B cell (primary cell): ENCODE measurements at regions not wholly inside any gene's neighbourhood (a gene's known extent, or its start where the extent isn't known, plus 50 kb on each side); places are given as distances from the start of the nearest gene placed in this dataset.

Experiments used
- ATAC-seq: fragments of 200-7000 bp; cut with Tn5 transposase; one replicate; pipeline ENCODE4 v1.10.0; 2021; ENCODE audit warnings: low read depth, mild to moderate bottlenecking, moderate number of reproducible peaks, moderate library complexity
- CTCF ChIA-PET: fragments of 350-600 bp; sonication (Branson Sonifier 250); formaldehyde crosslinking; loops from one replicate; lab custom pipeline; 2021; ENCODE audit warnings: antibody characterized with exemption, inconsistent platforms; lab: Charles Lee
- POLR2A ChIA-PET: fragments of 350-600 bp; sonication (Branson Sonifier 250); formaldehyde crosslinking; loops from one replicate; lab custom pipeline; 2021; ENCODE audit warnings: antibody characterized with exemption; lab: Charles Lee
- DNase-seq: peaks from one replicate; pipeline ENCODE4 v3.0.0; 2013
- H2AFZ ChIP-seq: 2 replicates; pipeline ENCODE4 v1.6.1; 2012; ENCODE audit warnings: mild to moderate bottlenecking, low read depth, low read length; ENCODE audit not compliant: insufficient read depth, poor library complexity, severe bottlenecking
- H3K27ac ChIP-seq, 2 donors: 1 replicate in 1 of 2; 2 replicates in 1 of 2; pipeline ENCODE4 v1.5.1; 2012 to 2013; ENCODE audit warnings: low read length in 2 of 2, mild to moderate bottlenecking in 2 of 2, moderate library complexity in 1 of 2
- H3K27me3 ChIP-seq, 4 experiments: fragments of 200-600 bp in 1 of 4; sonication (generic) in 1 of 4; replicated peaks in 1 of 4; 1 replicate in 2 of 4; 2 replicates in 2 of 4; pipeline versions ENCODE4 v1.6.1 to v1.7.0; 2013 to 2016; ENCODE audit warnings: low read length in 3 of 4, mild to moderate bottlenecking in 2 of 4, mixed read lengths in 1 of 4, moderate library complexity in 1 of 4; ENCODE audit not compliant: insufficient read depth in 4 of 4, control insufficient read depth in 3 of 4; ENCODE audit errors: control extremely low read depth in 1 of 4
- H3K36me3 ChIP-seq, 2 experiments: replicated peaks in 1 of 2; 1 replicate in 1 of 2; 2 replicates in 1 of 2; pipeline versions ENCODE4 v1.6.1 to v1.7.1; 2013; ENCODE audit warnings: low read length in 1 of 2; ENCODE audit not compliant: insufficient read depth in 2 of 2, control insufficient read depth in 1 of 2; ENCODE audit errors: control extremely low read depth in 1 of 2, extremely low read depth in 1 of 2
- H3K4me1 ChIP-seq, 2 donors: fragments of 200-600 bp in 1 of 2; sonication (generic) in 1 of 2; 1 replicate in 1 of 2; 2 replicates in 1 of 2; pipeline versions ENCODE4 v1.5.1 to v1.6.1; 2013 to 2017; ENCODE audit warnings: low read length in 2 of 2; ENCODE audit not compliant: control insufficient read depth in 2 of 2, insufficient read depth in 2 of 2
- H3K4me2 ChIP-seq: replicated peaks from 2 replicates; pipeline ENCODE3; 2012; ENCODE audit warnings: mild to moderate bottlenecking, low read depth, low read length; ENCODE audit not compliant: poor library complexity, severe bottlenecking
- H3K4me3 ChIP-seq, 5 experiments: fragments of 200-600 bp in 1 of 5; sonication (generic) in 1 of 5; 1 replicate in 3 of 5; 2 replicates in 2 of 5; pipeline versions ENCODE4 v1.5.1 to v1.7.0; 2011 to 2016; ENCODE audit warnings: low read length in 4 of 5, mild to moderate bottlenecking in 4 of 5, low read depth in 2 of 5, control low read depth in 1 of 5, moderate library complexity in 1 of 5; ENCODE audit not compliant: insufficient read depth in 1 of 5; ENCODE audit errors: control extremely low read depth in 1 of 5, extremely low read depth in 1 of 5
- H3K79me2 ChIP-seq: fragments of 200-600 bp; sonication (generic); one replicate; pipeline ENCODE4 v1.6.0; 2016; ENCODE audit warnings: low read length; ENCODE audit not compliant: control insufficient read depth, insufficient read depth
- H3K9ac ChIP-seq: fragments of 200-600 bp; sonication (generic); 2 replicates; pipeline ENCODE4 v1.6.1; 2017; ENCODE audit warnings: mild to moderate bottlenecking, low read length, moderate library complexity
- H3K9me3 ChIP-seq, 3 donors: one replicate each; pipeline versions ENCODE4 v1.6.1 to v1.7.1; 2013; ENCODE audit warnings: low read length in 2 of 3; ENCODE audit not compliant: control insufficient read depth in 2 of 3, insufficient read depth in 1 of 3; ENCODE audit errors: control extremely low read depth in 1 of 3
- H4K20me1 ChIP-seq: 2 replicates; pipeline ENCODE4 v1.6.0; 2012; ENCODE audit warnings: mild to moderate bottlenecking, low read length; ENCODE audit not compliant: insufficient read depth, control insufficient read depth, poor library complexity, severe bottlenecking
- H3K27ac Mint-ChIP-seq: one replicate; pipeline ENCODE4 v1.8.0; 2021; ENCODE audit warnings: mixed read lengths
- H3K27me3 Mint-ChIP-seq: one replicate; pipeline ENCODE4 v1.8.0; 2021; ENCODE audit warnings: mixed read lengths
- H3K4me1 Mint-ChIP-seq: one replicate; pipeline ENCODE4 v1.8.0; 2021; ENCODE audit warnings: mixed read lengths
- H3K4me3 Mint-ChIP-seq: one replicate; pipeline ENCODE4 v1.8.0; 2021; ENCODE audit warnings: mixed read lengths
- H3K9me3 Mint-ChIP-seq: one replicate; pipeline ENCODE4 v1.8.0; 2022; ENCODE audit warnings: mixed read lengths; ENCODE audit not compliant: insufficient read depth
- EZH2 ChIP-seq: IDR thresholded peaks from 2 replicates; pipeline ENCODE4 v1.6.1; 2012; ENCODE audit warnings: borderline replicate concordance, low read depth, mild to moderate bottlenecking, moderate library complexity, low read length; ENCODE audit not compliant: insufficient read depth, poor library complexity, severe bottlenecking
- WGBS: methylation state at CpG from one replicate; pipeline ENCODE4 v1.1.5; 2013; ENCODE audit warnings: missing lambda C conversion rate; ENCODE audit not compliant: insufficient coverage; 5-methylcytosine and 5-hydroxymethylcytosine counted together
- intact Hi-C: fragments of 100-400 bp; cut with micrococcal nuclease; formaldehyde crosslinking; loops from one replicate; pipeline ENCODE4 v1.10.0; 2022
- TF ChIP-seq, protein P1 (sequence below): fragments of 200-600 bp; IDR thresholded peaks from one replicate; pipeline ENCODE4 v1.8.0; 2022; ENCODE audit warnings: antibody characterized with exemption, mild to moderate bottlenecking

DNA sequence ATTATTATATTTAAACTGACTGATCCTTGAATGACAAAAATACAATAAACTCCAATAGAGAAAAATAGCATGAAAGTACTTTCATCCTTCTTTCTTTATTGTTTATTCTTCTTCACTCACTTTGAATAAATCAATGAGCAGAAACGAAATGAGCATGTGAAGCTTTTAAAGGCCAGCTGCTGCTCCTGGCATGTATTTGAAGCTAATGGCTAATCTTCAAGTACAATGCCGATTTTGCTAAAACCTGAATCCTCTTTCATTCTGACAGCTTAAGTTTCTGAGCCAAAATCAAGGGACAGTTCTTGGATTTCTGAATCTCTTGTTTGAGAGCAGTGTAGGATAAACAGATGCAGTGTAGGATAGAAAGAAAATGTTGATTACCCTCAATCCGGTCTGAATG lies 237.3 kb downstream of the CDH10 start:
- intact Hi-C loops = no loop called here
- no peak overlapping the region for H3K9ac ChIP-seq
- TF ChIP-seq EZH2 = no peak
- TF ChIP-seq, protein P1, sequence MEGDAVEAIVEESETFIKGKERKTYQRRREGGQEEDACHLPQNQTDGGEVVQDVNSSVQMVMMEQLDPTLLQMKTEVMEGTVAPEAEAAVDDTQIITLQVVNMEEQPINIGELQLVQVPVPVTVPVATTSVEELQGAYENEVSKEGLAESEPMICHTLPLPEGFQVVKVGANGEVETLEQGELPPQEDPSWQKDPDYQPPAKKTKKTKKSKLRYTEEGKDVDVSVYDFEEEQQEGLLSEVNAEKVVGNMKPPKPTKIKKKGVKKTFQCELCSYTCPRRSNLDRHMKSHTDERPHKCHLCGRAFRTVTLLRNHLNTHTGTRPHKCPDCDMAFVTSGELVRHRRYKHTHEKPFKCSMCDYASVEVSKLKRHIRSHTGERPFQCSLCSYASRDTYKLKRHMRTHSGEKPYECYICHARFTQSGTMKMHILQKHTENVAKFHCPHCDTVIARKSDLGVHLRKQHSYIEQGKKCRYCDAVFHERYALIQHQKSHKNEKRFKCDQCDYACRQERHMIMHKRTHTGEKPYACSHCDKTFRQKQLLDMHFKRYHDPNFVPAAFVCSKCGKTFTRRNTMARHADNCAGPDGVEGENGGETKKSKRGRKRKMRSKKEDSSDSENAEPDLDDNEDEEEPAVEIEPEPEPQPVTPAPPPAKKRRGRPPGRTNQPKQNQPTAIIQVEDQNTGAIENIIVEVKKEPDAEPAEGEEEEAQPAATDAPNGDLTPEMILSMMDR = no peak
- Mint-ChIP-seq H3K4me3 (no peak overlapping the region), H3K27me3 (no peaks in the 10 kb centered on the region), H3K27ac (no peak overlapping the region), H3K9me3 (no peaks in the 10 kb centered on the region), H3K4me1 (no peaks in the 10 kb centered on the region)
- H3K4me1 ChIP-seq = no peaks in the 10 kb centered on the region
- H3K27ac ChIP-seq = no peak overlapping the region
- no peak for ATAC-seq
- POLR2A ChIA-PET = no interaction called here
- H2AFZ ChIP-seq = no peak overlapping the region
- H3K27me3 ChIP-seq = no peaks in the 10 kb centered on the region
- H3K4me3 ChIP-seq = no peak overlapping the region
- peaks cover 0 to 2% (median 0%) of the 10 kb centered on the region in 3 donors for H3K9me3 ChIP-seq
- no peaks in the 10 kb centered on the region for H4K20me1 ChIP-seq
- CTCF ChIA-PET = no interaction called here
- no peaks in the 10 kb centered on the region for H3K79me2 ChIP-seq
- 82% methylated on average over 2 of the region's 3 CpGs for WGBS
- no peak overlapping the region for H3K4me2 ChIP-seq
- no peaks in the 10 kb centered on the region for H3K36me3 ChIP-seq
- DNase-seq = no peak

DNA sequence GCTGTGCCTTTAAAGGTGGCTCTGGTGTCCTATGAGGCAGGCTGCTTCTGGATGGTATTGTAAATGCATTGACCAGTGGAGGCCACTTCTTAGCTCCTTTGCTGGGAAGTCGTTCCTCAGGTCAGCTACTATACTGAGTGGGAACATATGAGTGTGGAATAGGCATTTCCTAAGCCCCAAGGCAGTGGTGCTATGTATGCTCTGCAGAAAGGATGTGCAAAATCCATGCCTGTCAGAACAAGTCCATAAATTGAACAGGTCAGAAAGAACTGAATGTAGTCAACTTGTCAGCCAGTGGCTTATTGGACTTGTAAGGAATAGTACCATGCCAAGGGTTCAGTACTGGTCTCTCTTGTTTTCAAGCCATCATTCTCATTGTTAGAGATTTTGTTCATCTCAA lies 216.4 kb downstream of the CDH10 start:
- 33% methylated on average over 1 of the region's 1 CpG for WGBS
- Histone ChIP-seq H2AFZ (no peak overlapping the region), H3K79me2 (no peaks in the 10 kb centered on the region), H3K27ac (no peak overlapping the region), H3K9me3 (peaks cover 0 to 3% (median 0%) of the 10 kb centered on the region in 3 donors), H3K4me2 (no peak overlapping the region), H3K27me3 (no peaks in the 10 kb centered on the region), H3K4me1 (no peaks in the 10 kb centered on the region), H3K9ac (no peak overlapping the region), H4K20me1 (no peaks in the 10 kb centered on the region), H3K36me3 (no peaks in the 10 kb centered on the region), H3K4me3 (no peak overlapping the region)
- Mint-ChIP-seq H3K27ac (no peak overlapping the region), H3K9me3 (peaks cover 5% of the 10 kb centered on the region), H3K27me3 (no peaks in the 10 kb centered on the region), H3K4me1 (no peaks in the 10 kb centered on the region), H3K4me3 (no peak overlapping the region)
- TF ChIP-seq, protein P1 = no peak
- no peak for TF ChIP-seq EZH2
- ChIA-PET POLR2A (no interaction called here), CTCF (no interaction called here)
- ATAC-seq = no peak
- intact Hi-C loops = no loop called here
- DNase-seq = no peak
